K562 (cell line): ENCODE measurements at regions not wholly inside any gene's neighbourhood (a gene's known extent, or its start where the extent isn't known, plus 50 kb on each side); places are given as distances from the start of the nearest gene placed in this dataset.

Experiments
- ATAC-seq: fragments of 200-7000 bp; cut with Tn5 transposase; 3 replicates; pipeline ENCODE4 v1.9.1; 2020; ENCODE audit warnings: moderate library complexity
- BruUV-seq: library from RNA; stranded (reverse); fragments of 400-500 nt; replicated peaks from 2 replicates; lab custom pipeline; 2021; lab: Mats Ljungman, UMichigan
- CTCF ChIA-PET: fragments of 300-600 bp; formaldehyde crosslinking; extraction: SDS; loops from one replicate; lab custom pipeline; 2021; ENCODE audit warnings: low intra/inter-chr PET ratio; lab: Yijun Ruan, JAX
- POLR2A ChIA-PET: fragments of 300-600, 350-650 bp; sonication (Branson Sonifier 250); formaldehyde crosslinking; extraction: SDS; loops from one replicate; lab custom pipeline; 2021; ENCODE audit warnings: antibody characterized with exemption, inconsistent platforms; lab: Yijun Ruan, JAX
- DNase-seq, 4 experiments: peaks; one replicate each; pipeline versions ENCODE4 v3.0.0 to v3.0.0-alpha.2; 2011 to 2018; ENCODE audit warnings: low spot score in 3 of 4, mixed read lengths in 3 of 4; ENCODE audit errors: extremely low read depth in 1 of 4
- FAIRE-seq: peaks from 2 replicates; lab custom pipeline; 2011; peaks lifted over from hg19 to GRCh38; lab: Jason Lieb, UNC
- H2AFZ ChIP-seq: 2 replicates; pipeline ENCODE4 v1.6.0; 2011; ENCODE audit warnings: low read depth, low read length, control low read depth, inconsistent platforms
- H3K27ac ChIP-seq: fragments of 200-600 bp; 3 replicates; pipeline ENCODE4 v1.8.0; 2011; ENCODE audit warnings: low read depth, mild to moderate bottlenecking, control low read depth, inconsistent platforms, low read length, moderate library complexity, mixed read lengths; ENCODE audit errors: extremely low read depth
- H3K27me3 ChIP-seq, 2 experiments: fragments of 300-600 bp in 1 of 2; 2 replicates in 1 of 2; 3 replicates in 1 of 2; pipeline versions ENCODE4 v1.6.0 to v1.8.0; 2011; ENCODE audit warnings: inconsistent platforms in 2 of 2, low read length in 2 of 2, mild to moderate bottlenecking in 1 of 2, mixed read lengths in 1 of 2, moderate library complexity in 1 of 2; ENCODE audit not compliant: control insufficient read depth in 2 of 2, insufficient read depth in 2 of 2
- H3K36me3 ChIP-seq: fragments of 300-600 bp; 3 replicates; pipeline ENCODE4 v1.8.0; 2011; ENCODE audit warnings: mild to moderate bottlenecking, low read length, inconsistent platforms; ENCODE audit not compliant: control insufficient read depth, insufficient read depth
- H3K4me1 ChIP-seq, 2 experiments: fragments of 200-600 bp in 1 of 2; replicated peaks in 1 of 2; 2 replicates in 1 of 2; 3 replicates in 1 of 2; pipeline versions ENCODE4 v1.5.1 to v1.8.0; 2011; ENCODE audit warnings: inconsistent platforms in 2 of 2, low read length in 2 of 2, mild to moderate bottlenecking in 1 of 2, mixed read lengths in 1 of 2, moderate library complexity in 1 of 2; ENCODE audit not compliant: control insufficient read depth in 2 of 2, insufficient read depth in 2 of 2
- H3K4me2 ChIP-seq: 2 replicates; pipeline ENCODE4 v1.6.1; 2011; ENCODE audit warnings: low read length, control low read depth, inconsistent platforms, mixed read lengths; ENCODE audit not compliant: insufficient read depth
- H3K4me3 ChIP-seq: fragments of 200-600 bp; sonication (generic), shearing (Covaris generic); 2 replicates; pipeline ENCODE4 v1.5.1; 2016; ENCODE audit warnings: control low read depth, inconsistent platforms
- H3K79me2 ChIP-seq: fragments of 200-600 bp; 3 replicates; pipeline ENCODE4 v1.8.0; 2011; ENCODE audit warnings: low read length, inconsistent platforms; ENCODE audit not compliant: control insufficient read depth, insufficient read depth
- H3K9ac ChIP-seq, 2 experiments: 2 replicates each; pipeline versions ENCODE4 v1.6.0 to v1.6.1; 2011; ENCODE audit warnings: low read depth in 2 of 2, low read length in 2 of 2, control low read depth in 1 of 2, inconsistent platforms in 1 of 2, mild to moderate bottlenecking in 1 of 2, mixed read lengths in 1 of 2; ENCODE audit not compliant: insufficient read depth in 1 of 2
- H3K9me1 ChIP-seq: one replicate; pipeline ENCODE4 v1.6.0; 2011; ENCODE audit warnings: inconsistent platforms, mild to moderate bottlenecking, low read length, moderate library complexity; ENCODE audit not compliant: control insufficient read depth, insufficient read depth
- H3K9me3 ChIP-seq: replicated peaks from 2 replicates; pipeline ENCODE4 v1.5.1; 2011; ENCODE audit warnings: low read depth, low read length, inconsistent platforms; ENCODE audit not compliant: control insufficient read depth, insufficient read depth
- H4K20me1 ChIP-seq: replicated peaks from 2 replicates; pipeline ENCODE4 v1.6.1; 2011; ENCODE audit warnings: low read length, inconsistent platforms, mixed read lengths; ENCODE audit not compliant: control insufficient read depth, insufficient read depth
- E2F3 ChIP-seq: fragments of 250-450 bp; sonication (Bioruptor Pico); IDR thresholded peaks from 2 replicates; pipeline ENCODE4 v1.4.0; 2020; ENCODE audit warnings: mild to moderate bottlenecking
- FOXM1 ChIP-seq, 2 experiments: fragments of 450-650 bp in 1 of 2; sonication (generic) in 1 of 2; formaldehyde crosslinking in 1 of 2; IDR thresholded peaks; 2 replicates each; pipeline versions ENCODE4 v1.6.1 to v1.9.0; 2017 to 2022; ENCODE audit warnings: low read depth in 2 of 2, mild to moderate bottlenecking in 2 of 2, missing genetic modification reagents in 1 of 2, moderate library complexity in 1 of 2
- GTF2F1 ChIP-seq: IDR thresholded peaks from 2 replicates; pipeline ENCODE4 v1.6.1; 2011; ENCODE audit warnings: low read depth, low read length, improper control_type of control experiment
- KAT7 ChIP-seq: sonication (generic); formaldehyde crosslinking; IDR thresholded peaks from 2 replicates; pipeline ENCODE4 v1.8.0; 2022; ENCODE audit warnings: missing genetic modification reagents, mild to moderate bottlenecking, borderline replicate concordance
- NELFE ChIP-seq: IDR thresholded peaks from 2 replicates; pipeline ENCODE4 v1.6.1; 2011; ENCODE audit warnings: mild to moderate bottlenecking; ENCODE audit not compliant: insufficient read depth, insufficient read length
- POLR2AphosphoS5 ChIP-seq: IDR thresholded peaks from 2 replicates; pipeline ENCODE4 v1.6.1; 2011; ENCODE audit warnings: mild to moderate bottlenecking, low read depth, low read length, moderate library complexity; ENCODE audit not compliant: control insufficient read depth, insufficient read depth
- RREB1 ChIP-seq: fragments of 250-450 bp; sonication (Bioruptor Pico); IDR thresholded peaks from 2 replicates; pipeline ENCODE4 v1.4.0; 2020
- ZBTB1 ChIP-seq: sonication (generic); formaldehyde crosslinking; IDR thresholded peaks from 2 replicates; pipeline ENCODE4 v1.8.1; 2023; ENCODE audit warnings: missing genetic modification reagents, low read depth, mild to moderate bottlenecking, borderline replicate concordance
- ZFP36 ChIP-seq: fragments of 150-350 bp; IDR thresholded peaks from 2 replicates; pipeline ENCODE4 v1.6.1; 2018; ENCODE audit warnings: low read length, low read depth; ENCODE audit not compliant: partially characterized antibody
- ZNF263 ChIP-seq: sonication (generic); formaldehyde crosslinking; IDR thresholded peaks from 2 replicates; pipeline ENCODE4 v1.8.0; 2022; ENCODE audit warnings: mild to moderate bottlenecking, missing genetic modification reagents, borderline replicate concordance
- ZNF561 ChIP-seq: fragments of 450-650 bp; formaldehyde crosslinking; conservative IDR thresholded peaks from 2 replicates; pipeline ENCODE4 v1.4.0; 2020; ENCODE audit warnings: mild to moderate bottlenecking, moderate library complexity
- ZNF707 ChIP-seq: fragments of 250-450 bp; sonication (Bioruptor Pico); conservative IDR thresholded peaks from 2 replicates; pipeline ENCODE4 v1.8.0; 2022; ENCODE audit warnings: inconsistent platforms, mild to moderate bottlenecking, moderate library complexity
- WGBS: fragments of 100-300 bp; shearing (Covaris generic); methylation state at CpG from one replicate; pipeline ENCODE4 v1.1.6; 2016; ENCODE audit warnings: low coverage, mixed read lengths; ENCODE audit not compliant: insufficient coverage; ENCODE audit errors: missing lambda C conversion rate; 5-methylcytosine and 5-hydroxymethylcytosine counted together
- in situ Hi-C: fragments of 300-500 bp; cut with MboI; formaldehyde crosslinking; loops from 4 replicates; pipeline ENCODE4 v1.15.0; 2018; ENCODE audit warnings: inconsistent platforms, mixed read lengths
- intact Hi-C: fragments of 100-400 bp; cut with micrococcal nuclease; formaldehyde crosslinking; loops from 2 replicates; pipeline ENCODE4 v1.14.2; 2022

DNA sequence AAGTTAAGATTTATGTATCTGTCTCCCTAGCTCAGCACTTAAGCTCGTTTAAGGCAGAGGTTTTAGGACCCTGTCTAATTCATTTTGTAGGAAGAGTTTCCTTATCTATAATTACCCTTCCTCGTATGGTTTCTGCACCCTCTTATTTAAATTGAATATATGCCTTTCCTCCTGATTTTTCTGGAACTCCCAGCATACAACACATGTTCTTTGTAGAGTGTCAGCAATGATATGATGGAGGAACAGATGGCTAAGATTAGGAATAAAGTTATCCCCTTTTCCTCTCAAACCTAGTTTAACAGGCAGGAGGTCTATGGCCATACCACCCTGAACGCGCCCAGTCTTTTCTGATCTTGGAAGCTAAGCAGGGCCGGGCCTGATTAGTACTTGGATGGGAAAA is 359.5 kb downstream of the PCDH17 start (continued):
- no peak for TF ChIP-seq POLR2AphosphoS5
- no peak for TF ChIP-seq ZBTB1 (CRISPR knock-in tag)
- no peak for TF ChIP-seq GTF2F1
- TF ChIP-seq ZNF707 (CRISPR knock-in tag): no peak

- Histone ChIP-seq H3K9ac (no peak overlapping the region), H3K9me1 (no peaks in the 10 kb centered on the region), H3K36me3 (no peaks in the 10 kb centered on the region), H3K4me2 (no peak overlapping the region), H3K27me3 (no peaks in the 10 kb centered on the region), H4K20me1 (no peaks in the 10 kb centered on the region), H3K27ac (no peak overlapping the region), H3K4me3 (no peak overlapping the region), H3K9me3 (no peaks in the 10 kb centered on the region), H3K4me1 (no peaks in the 10 kb centered on the region), H2AFZ (no peak overlapping the region), H3K79me2 (no peaks in the 10 kb centered on the region)
- POLR2A ChIA-PET: no interaction called here
- no peak for ATAC-seq
- 0% methylated on average over 1 of the region's 1 CpG for WGBS
- intact Hi-C loops: no loop called here
- no peak for DNase-seq
- no TSS peak for BruUV-seq
- CTCF ChIA-PET: no interaction called here
- in situ Hi-C loops: no loop called here
- no peak for FAIRE-seq
- TF ChIP-seq KAT7 (no peak), ZNF561 (no peak), RREB1 (CRISPR knock-in tag) (no peak), NELFE (no peak), ZFP36 (no peak), E2F3 (CRISPR knock-in tag) (no peak), FOXM1 (IDR thresholded peaks at IDR 0.05; ENCODE audit: low read depth) (no peak), FOXM1 (CRISPR knock-in tag; IDR thresholded peaks at IDR 0.05; ENCODE audit: low read depth) (no peak), ZNF263 (CRISPR knock-in tag) (no peak)
Observed at GRCh38 chr13:57992416-57992815, 360.9 kb downstream of the PCDH17 start.
